ENCODE measurements at regions not wholly inside any gene's neighbourhood (a gene's known extent, or its start where the extent isn't known, plus 50 kb on each side); places are given as distances from the start of the nearest gene placed in this dataset.

DNA sequence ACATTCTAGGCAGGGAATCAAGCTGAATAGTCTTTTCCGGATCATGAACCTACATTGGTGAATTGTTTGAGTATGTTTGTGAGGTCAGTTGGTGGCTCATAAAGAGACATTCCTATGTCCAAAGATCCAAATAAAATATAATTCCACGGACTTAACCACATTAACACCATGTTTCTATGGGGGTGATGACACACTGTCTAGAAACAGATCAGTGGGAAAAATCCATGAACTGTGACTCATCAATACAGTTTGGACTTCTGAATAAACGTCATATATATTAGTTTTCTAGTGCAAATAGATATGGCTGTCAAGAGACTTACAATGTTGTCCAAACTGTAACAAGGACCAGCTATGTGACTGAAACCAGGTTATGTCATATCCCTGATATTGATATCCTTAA, 509.9 kb upstream of the TYRP1 start:
- TF ChIP-seq POLR2A (IDR thresholded peaks at IDR 0.05), result no peak
- TF ChIP-seq, protein P1, sequence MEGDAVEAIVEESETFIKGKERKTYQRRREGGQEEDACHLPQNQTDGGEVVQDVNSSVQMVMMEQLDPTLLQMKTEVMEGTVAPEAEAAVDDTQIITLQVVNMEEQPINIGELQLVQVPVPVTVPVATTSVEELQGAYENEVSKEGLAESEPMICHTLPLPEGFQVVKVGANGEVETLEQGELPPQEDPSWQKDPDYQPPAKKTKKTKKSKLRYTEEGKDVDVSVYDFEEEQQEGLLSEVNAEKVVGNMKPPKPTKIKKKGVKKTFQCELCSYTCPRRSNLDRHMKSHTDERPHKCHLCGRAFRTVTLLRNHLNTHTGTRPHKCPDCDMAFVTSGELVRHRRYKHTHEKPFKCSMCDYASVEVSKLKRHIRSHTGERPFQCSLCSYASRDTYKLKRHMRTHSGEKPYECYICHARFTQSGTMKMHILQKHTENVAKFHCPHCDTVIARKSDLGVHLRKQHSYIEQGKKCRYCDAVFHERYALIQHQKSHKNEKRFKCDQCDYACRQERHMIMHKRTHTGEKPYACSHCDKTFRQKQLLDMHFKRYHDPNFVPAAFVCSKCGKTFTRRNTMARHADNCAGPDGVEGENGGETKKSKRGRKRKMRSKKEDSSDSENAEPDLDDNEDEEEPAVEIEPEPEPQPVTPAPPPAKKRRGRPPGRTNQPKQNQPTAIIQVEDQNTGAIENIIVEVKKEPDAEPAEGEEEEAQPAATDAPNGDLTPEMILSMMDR (IDR thresholded peaks at IDR 0.05), result no peak
